ENCODE measurements at regions not wholly inside any gene's neighbourhood (a gene's known extent, or its start where the extent isn't known, plus 50 kb on each side); places are given as distances from the start of the nearest gene placed in this dataset.

DNA sequence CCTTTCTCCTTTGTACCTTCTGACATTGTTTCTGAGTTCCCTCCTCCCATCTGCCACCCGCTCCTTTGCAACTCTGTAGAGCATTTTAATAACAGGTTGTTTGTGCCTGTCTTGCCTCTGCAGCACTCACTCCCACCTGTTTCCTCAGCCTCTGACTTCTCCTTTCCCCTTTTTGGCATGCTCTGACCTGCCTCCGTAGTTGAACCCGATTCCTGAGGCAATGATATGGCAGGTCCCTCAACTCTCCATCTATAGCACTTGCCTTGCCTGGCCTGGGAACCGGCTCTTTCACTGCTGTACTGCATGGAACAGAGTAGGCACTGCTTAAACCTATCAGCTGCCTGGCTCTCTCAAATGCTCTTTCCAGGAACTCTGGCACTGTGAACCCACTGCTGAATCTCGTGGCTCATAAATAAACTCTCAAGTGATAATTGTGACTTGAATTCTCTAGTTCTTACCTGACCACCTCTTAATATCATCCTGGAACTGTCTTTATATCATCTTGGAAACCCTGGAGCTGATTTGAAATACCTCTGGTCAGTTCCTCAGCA is 50.3 kb downstream of the UTRN start:
- DNase-seq, result no peak

- no peak for DNase-seq
Measured at GRCh38 chr6:144335914-144336313, 50.8 kb downstream of the UTRN start.

DNA sequence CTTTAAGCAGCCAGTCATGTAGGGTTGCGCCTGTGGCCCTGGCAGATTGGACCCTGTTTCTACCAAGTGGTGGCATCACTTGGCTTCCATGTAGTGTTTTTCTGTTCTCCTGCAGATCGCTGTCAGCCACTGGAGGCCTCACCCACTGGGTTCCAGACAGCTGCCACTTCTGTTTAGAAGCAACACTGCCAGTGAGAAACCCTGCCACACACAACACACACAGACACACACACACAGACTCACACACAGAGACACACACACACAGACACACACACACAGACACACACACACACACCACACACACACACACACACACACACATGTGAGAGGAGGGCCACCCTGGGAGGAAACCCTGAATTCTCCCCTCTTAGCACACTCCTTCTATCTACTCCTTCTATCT is 51.8 kb downstream of the UTRN start:
- no peak for DNase-seq

GRCh38 chr6:144338474-144338873 is 53.3 kb downstream of the UTRN start:
- no peak for DNase-seq

GRCh38 chr6:144338951-144339700 is 54.0 kb downstream of the UTRN start:
- DNase-seq, result no peak

DNA sequence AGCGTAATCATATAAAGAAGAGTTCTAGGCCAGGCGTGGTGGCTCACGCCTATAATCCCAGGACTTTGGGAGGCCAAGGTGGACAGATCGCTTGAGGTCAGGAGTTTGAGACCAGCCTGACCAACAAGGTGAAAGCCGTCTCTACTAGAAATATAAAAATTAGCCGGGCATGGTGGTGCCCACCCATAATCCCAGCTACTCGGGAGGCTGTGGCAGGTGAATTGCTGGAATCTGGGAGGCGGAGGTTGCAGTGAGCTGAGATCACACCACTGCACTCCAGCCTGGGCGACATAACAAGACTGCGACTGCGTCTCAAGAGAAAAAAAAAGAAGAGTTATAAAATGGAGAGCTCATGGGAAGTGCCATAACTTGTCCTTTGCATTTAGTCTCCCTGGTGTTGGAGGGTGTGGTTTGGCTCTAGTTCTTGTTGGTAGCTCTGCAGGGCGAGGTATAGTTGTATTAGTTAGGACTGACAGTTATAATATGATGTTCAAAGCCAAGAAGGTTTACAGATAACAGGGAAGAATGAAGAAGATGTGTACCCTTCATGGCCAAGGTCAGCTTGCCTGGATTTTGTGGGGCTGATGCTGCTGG is 54.8 kb downstream of the UTRN start:
- no peak for DNase-seq

GRCh38 chr6:144340541-144341371 is 55.6 kb downstream of the UTRN start:
- no peak for DNase-seq

DNA sequence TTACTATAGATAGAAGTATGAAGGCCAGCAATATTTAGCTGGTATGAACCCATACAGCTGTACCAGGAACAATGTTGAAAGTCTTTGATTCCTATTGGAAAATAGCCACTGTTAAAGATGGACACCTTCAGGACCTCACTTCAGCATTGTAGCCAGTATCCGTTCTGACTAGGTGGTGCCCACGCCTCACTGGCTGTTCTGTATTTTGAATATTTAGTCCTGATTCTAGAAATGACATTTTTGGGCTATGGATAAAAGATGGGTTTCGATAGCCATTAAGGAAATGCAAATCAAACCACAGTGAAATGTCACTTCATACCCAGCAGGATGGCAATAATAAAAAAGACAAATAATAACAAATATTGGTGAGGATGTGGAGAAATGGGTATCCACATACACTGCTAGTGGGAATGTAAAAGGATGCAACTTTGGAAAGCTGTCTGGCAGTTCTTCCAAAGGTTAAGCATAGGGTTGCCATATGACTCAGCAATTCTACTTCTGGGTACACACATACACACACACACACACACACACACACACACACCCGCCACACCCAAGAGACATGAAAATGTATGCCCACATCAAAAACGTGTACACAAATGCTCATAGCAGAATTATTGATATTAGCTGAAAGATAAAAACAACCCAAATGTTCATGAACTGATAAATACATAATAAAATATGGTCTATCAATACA is 56.8 kb downstream of the UTRN start:
- DNase-seq, result no peak

- DNase-seq, result no peak
Measured at GRCh38 chr6:144343701-144344428, 58.7 kb downstream of the UTRN start.

DNA sequence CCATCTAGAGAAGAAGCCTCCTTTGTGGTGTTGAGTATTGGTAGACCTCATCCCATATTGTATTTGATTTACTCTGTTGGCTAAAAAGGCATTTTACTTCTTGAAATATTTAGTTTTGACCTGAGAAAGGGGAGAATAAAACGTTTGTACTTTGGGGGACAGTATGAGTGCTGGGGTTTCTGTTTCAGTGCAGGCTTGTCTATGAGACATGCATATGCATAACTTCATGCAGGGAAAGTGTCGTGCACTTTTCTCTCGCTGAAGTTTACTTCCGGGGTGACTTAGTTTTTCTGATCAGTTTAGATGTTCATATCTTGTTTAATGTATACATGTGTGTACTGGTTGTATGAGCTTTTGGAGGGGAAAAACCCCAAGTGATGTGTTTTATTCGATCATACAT is 59.5 kb downstream of the UTRN start:
- DNase-seq, result no peak

DNA sequence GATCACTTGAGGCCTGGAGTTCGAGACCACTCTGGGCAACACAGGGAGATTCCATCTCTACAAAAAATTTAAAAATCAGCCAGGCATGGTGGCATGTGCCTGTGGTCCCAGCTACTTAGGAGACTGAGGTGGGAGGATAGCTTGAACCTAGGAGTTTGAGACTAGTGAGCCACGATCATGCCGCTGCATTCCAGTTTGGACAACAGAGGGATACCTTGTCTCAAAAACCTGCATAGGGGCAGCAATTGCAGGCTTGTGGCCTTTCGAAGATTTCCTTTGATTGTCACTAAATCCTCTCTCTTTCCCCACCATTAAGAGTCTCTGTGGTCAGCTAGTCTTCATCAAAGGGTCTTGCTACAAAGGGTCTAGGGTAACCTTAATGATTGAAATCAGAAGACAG is 60.3 kb downstream of the UTRN start:
- DNase-seq, result no peak

GRCh38 chr6:144346719-144347447 is 61.7 kb downstream of the UTRN start:
- DNase-seq, result no peak

GRCh38 chr6:144347448-144347759 is 62.3 kb downstream of the UTRN start:
- DNase-seq, result no peak

DNA sequence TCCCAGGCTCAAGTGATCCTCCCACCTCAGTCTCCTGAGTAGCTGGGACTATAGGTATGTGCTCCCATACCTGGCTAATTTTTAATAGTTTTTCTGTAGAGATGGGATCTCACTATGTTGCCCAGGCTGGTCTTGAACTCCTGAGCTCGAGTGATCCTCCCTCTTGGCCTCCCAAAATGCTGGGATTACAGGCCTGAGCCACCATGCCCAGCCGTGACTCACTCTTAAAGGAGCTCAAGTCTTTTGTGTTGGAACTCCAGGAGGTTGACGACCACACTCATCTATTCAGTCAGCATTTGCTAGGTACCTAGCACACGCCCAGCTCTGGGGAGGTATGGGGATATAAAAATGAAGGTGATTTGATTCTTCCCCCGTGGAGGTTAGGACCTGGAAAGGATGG is 62.8 kb downstream of the UTRN start:
- no peak for DNase-seq

GRCh38 chr6:144349690-144350527 is 64.8 kb downstream of the UTRN start:
- DNase-seq, result no peak

GRCh38 chr6:144350528-144350880 is 65.4 kb downstream of the UTRN start:
- no peak for DNase-seq

GRCh38 chr6:144351379-144352127 is 66.4 kb downstream of the UTRN start:
- no peak for DNase-seq

- no peak for DNase-seq
Measured at GRCh38 chr6:144352331-144352730, 67.2 kb downstream of the UTRN start.

DNA sequence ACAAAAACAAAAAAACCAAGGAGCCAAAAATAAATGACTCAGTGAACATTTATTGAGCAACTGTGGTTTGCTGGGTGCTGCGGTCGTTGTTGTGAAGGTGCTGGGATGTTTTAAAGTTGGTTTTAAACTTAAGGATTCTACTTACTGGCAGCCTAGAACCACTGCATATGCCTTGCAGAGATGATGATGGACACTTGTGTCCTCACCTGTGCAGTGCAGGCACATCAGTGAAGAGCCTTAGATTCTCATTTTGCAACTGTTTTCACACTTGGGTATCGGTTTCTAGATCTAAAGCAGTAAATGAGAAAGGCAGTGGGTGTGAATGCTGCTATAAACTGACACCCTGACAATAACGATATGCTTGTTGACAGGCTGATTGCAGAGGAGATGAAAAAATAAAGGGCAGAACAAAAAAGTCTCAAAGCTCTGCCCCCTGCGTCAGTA is 68.8 kb downstream of the UTRN start:
- DNase-seq, result no peak

GRCh38 chr6:144359783-144360182 is 74.6 kb downstream of the UTRN start:
- no peak for DNase-seq
